ENCODE measurements at regions not wholly inside any gene's neighbourhood (a gene's known extent, or its start where the extent isn't known, plus 50 kb on each side); places are given as distances from the start of the nearest gene placed in this dataset.

DNA sequence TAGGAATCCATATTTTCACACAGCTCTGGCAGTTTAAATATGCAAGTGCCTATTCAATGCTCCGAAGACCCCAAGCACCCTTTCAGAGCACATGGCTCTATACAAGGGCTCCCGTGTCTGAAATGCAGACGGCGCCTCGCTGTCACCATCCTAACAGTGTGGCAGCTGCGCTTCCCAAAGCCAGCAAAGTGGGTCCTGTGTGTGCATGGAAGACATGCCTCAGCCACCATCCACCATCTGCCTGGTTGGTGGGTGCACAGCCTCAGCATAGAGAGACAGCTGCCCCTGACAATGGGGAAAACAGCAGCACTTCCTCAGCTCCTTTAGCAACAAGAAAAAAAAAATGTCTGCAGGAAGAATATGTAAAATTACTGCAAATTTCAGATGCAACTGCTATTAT, 218.1 kb downstream of the SP3 start:
- DNase-seq = no peak

- no peak for DNase-seq
Measured at GRCh38 chr2:173749315-173749714, 215.9 kb downstream of the SP3 start.

DNA sequence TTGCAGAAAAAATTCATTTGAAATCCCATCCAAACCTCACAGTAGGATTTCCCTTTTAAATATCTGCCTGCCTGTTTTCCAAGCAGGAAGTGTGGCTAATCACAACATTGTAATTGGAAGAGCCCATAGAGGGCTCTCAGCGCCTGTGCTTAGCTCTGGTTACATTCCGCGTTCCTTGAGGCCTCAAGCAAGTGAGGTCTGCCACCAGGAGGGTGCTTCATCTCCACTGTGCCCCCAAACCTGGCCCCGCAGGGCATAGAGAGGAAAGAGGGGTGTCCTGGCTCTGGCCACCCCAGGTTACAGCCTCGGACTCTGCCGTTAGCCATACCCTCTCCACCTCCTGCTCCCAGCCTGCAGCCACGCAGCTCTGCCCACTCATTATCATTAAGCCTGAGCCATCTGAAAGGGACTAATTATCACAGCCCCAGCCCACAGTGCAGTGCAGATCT, 214.8 kb downstream of the SP3 start:
- no peak for DNase-seq

GRCh38 chr2:173750831-173751230, 214.3 kb downstream of the SP3 start:
- no peak for DNase-seq

- no peak for DNase-seq
Measured at GRCh38 chr2:173751245-173751975, 213.8 kb downstream of the SP3 start.

GRCh38 chr2:173752152-173752551, 213.0 kb downstream of the SP3 start:
- no peak for DNase-seq

DNA sequence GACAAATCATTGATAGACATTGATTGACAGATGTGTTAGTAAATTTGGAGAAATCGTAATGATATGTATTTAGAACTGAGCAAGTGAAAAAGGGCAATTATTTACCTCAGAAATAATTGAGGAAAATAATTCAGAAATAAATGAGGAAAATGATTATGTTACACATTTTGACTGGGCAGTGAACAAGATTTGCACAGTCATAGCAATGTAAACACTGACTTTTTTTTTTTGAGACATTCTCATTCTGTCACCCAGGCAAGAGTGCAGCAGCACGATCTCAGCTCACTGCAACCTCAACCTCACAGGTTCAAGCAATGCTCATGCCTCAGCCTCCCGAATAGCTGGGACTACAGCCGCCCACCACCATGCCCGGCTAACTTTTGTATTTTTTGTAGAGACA, 211.7 kb downstream of the SP3 start:
- no peak for DNase-seq

- no peak for DNase-seq
Measured at GRCh38 chr2:173754165-173754564, 211.0 kb downstream of the SP3 start.

DNA sequence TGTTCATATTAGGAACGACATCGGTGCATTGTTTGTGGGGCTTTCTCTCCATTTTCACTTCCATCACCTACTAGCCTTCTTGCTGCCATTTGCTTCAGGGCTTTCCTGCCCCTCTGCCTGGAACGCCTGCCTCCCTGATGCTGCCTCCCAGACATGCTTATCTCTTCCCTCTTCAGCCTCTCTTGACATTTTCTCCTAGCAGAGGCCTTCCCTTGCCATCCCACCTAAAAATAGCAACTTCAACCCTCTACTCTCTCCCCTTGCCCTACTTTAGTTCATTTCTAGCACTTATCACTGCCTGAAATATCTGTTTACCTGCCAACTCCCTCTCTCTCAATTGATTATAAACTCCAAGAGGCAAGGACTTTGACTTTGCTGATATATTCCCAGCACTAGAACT, 210.3 kb downstream of the SP3 start:
- no peak for DNase-seq

DNA sequence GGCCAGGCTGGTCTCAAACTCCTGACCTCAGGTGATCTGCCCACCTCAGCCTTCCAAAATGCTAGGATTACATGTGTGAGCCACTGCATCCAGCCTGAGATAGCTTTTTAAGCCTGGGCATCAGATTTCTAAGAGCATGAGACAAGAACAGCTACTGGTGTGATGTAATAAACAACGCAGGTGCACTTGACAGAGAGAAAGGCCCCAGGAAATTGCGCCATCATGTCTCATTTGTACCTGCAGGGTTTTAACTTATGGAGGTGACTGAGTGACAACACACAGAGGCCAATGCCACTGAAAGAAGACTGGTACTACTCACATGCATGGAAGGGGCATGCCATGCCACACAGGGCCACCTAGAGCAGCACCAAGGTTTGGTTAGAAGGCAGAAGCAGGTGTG, 209.4 kb downstream of the SP3 start:
- DNase-seq = no peak

DNA sequence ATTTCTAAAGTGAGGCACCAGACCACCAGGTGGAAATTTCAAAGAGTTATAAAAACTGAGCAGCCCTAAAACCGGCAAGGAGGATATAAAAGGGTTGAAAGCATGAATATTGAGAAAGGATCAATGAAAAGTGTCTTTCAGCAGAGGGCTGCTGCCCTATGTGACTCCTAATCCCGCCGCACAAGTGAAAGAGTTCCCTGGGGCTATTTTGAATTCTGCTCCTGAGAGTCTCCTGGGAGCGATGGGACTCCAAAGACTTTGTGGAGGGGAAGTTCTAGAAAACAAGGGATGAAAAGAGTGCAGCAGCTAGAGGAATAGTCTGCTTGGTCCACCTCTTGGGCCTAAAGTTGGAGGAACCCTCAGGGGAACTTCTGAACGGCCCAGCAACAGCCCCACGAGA, 205.2 kb downstream of the SP3 start:
- DNase-seq = no peak

GRCh38 chr2:173760553-173760952, 204.6 kb downstream of the SP3 start:
- no peak for DNase-seq

DNA sequence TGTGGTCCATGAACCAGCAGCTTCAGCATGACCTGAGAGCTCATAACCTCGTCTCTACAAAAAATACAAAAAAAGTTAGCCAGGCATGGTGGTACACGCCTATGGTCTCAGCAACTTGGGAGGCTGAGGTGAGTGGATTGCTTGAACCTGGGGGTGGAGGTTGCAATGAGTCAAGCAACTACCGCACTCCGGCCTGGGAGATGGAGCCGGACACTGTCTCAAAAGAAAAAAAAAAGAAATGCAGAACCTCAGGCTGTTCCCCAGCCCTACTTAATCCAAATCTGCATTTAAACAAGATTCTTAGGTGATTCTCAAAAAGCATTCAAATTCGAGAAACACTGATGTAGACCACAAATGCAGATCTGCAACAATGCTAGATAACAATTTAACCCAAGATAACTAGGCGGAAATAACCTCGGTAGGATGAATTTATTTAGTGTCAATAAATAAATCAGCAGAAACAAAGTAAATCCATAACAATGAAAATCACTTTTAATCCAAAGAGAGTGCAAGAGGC, 203.5 kb downstream of the SP3 start:
- no peak for DNase-seq

DNA sequence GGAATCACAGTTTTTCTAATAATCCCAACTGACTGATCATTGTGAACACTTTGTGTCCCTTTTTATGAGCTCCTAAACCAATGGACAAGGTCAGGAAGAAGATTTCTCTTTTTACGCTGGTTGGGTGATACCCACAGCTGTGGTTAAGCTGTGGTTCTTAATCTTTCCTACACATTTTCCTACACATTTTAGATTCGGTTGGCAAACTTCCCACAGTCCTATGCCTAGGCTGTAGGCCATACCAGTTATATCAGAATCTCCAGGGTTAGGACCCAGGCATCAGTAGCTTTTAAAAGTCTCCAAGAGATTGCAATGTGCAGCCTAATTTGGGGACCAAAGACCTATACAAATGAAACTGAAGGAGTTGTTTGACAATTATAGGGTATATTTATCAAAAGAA, 203.0 kb downstream of the SP3 start:
- DNase-seq = no peak

DNA sequence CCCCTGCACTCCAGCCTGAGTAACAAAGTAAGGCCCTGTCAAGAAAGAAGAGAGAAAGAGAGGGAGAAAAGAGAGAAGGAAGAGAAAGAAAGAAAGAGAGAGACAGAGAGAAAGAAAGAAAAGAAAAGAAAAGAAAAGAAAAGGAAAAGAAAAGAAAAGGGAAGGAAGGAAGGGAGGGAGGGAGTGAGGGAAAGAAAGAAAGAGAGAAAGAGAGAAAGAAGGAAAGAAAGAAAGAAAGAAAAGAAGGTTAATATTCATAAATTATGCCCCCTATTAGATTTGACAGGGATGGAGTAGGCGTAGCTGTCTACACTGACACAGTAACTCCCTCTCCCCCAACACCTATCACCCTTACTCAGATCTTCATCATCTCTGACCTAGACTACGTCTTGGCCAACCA, 202.3 kb downstream of the SP3 start:
- DNase-seq = no peak

DNA sequence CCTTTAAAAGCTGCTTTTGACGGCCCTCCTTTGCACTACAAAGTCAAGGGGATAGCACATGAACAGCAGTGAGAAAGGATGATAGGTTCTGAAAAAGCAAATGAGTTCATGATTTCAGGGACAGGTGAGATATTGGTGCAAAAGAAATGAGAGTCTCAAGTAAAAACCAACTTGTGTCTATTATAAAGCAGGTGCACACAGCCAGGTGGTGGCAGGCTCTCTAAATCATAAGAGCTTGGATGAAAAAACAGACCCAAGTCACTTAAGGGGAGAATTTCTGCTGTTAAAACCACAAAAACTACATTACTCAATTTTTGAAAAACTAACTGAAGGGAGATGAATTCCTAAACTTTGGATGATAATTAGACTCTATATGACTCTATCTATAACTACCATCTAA, 201.5 kb downstream of the SP3 start:
- no peak for DNase-seq

GRCh38 chr2:173764094-173764493, 201.1 kb downstream of the SP3 start:
- DNase-seq = no peak

DNA sequence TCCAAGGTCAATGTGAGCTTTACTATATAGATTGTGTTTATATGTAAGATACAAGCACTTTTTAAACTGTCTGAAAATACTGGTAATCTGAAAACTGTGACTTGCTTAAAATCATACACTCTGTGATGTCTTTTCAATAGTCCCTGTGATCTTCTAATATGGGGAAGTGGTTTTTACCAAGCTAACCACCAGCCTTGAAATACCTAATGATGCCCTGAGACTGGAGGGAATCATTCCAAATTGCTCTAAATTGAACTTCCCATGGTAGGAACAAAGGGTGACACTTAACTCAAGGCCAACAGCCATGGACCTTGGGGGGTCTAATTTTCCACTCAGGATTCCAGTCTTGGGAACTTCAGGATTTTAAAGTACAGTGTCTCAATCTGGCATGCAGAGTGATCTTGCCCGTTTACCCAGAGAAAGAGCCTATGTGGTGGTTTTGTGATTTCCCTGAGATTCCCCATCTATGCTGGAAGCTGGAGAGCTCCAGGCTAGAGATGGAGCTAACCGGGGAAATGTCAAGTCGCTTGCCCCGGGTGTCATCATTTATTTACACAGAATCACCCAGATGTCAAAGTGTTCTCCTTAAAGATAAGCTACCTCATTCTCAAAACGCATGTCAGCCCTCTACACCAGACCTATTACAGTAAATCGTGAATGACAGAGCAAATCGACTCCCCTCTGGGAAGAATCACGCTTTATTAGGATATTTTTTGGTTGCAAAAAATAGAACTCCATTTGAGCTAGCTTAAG, 198.5 kb downstream of the SP3 start:
- DNase-seq = no peak

- no peak for DNase-seq
Measured at GRCh38 chr2:173770947-173771678, 194.1 kb downstream of the SP3 start.

DNA sequence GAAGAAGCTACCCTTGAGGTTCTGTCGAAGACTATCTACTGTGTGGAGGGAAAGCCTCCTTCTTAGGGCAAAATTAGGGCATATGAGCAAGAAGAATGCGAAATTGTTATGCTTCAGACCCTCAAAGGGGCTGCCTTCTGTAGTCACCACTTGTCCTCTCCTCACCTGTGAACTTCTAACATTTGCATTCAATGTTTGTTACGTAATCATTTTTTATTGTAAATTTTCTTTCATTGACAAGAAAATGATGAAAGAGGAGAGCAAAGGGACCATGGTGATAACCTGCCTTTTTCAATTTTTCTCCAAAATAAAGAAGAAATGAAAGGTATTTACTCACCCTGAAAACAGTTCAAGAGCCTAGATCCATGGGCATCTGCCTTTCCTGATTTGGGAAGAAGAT, 193.0 kb downstream of the SP3 start:
- DNase-seq = no peak

DNA sequence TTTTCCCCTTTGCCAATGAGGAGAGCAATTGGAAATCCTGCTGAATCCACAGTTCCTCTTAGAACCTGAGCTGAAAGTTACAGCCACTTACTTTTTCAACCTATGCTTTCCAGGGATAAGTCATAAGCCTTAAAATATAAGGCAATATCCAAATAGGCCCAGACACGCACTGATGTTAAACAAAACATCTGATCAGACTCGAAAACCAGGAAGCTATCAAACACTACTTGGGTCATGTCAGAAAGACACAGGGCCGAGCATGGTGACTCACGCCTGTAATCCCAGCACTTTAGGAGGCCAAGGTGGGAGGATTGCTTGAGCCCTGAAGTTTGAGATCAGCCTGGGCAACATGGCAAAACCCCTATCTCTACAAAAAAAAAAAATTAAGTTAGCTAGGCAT, 192.1 kb downstream of the SP3 start:
- DNase-seq = no peak

DNA sequence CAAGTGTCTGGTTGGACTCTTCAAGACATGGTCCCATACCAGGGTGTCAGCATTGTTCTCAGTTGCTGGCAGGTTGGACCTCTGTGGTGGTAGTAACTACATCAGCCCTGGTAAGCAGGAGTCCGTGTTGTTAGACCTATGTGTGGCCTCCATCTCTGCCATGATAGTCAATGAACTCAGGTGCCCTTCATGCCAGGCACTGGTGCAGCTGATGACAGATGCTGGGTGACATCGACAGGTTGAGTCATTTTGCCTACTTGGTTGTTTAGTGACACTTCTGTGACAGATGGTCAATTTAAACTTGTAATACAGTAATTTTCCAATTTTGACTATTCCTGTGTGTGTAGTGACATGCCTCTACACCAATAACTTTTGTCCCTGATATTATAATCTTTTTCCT, 189.7 kb downstream of the SP3 start:
- DNase-seq = no peak

DNA sequence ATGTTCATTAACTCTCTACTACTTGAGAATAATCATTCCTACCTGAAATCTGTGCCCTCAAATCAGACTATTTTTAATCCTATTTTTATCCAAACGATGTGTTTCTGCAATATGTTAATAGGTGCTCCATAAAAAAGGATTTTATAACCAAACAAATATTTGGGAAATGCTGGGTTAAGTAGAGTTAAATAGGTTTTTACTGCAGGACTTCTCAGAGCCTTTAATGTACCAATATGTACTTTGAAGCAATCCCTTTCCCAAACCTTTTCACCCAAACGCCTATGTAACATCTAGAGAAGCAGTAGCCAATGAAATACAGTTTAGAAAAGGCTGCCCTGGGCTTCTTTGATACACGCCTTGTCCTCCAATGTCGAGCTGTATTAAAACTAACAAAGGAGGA, 182.5 kb downstream of the SP3 start:
- DNase-seq = no peak

- DNase-seq = no peak
Measured at GRCh38 chr2:173783382-173783781, 181.8 kb downstream of the SP3 start.
